Spleen (tissue), 11 donors: ENCODE measurements at regions not wholly inside any gene's neighbourhood (a gene's known extent, or its start where the extent isn't known, plus 50 kb on each side); places are given as distances from the start of the nearest gene placed in this dataset.

Source experiments
- DNase-seq: peaks from one replicate; pipeline ENCODE4 v3.0.0-alpha.2; 2020
- H3K27ac ChIP-seq, 8 donors: fragments of 200-600 bp; sonication (generic) in 7 of 8; 1 replicate in 4 of 8; 2 replicates in 4 of 8; pipeline versions ENCODE4 v1.5.0 to v1.8.0; 2016 to 2021; ENCODE audit warnings: inconsistent platforms in 4 of 8, mild to moderate bottlenecking in 4 of 8, moderate library complexity in 1 of 8
- H3K27me3 ChIP-seq, 7 donors: fragments of 200-600 bp; sonication (generic) in 6 of 7; replicated peaks in 1 of 7; 1 replicate in 4 of 7; 2 replicates in 3 of 7; pipeline versions ENCODE4 v1.5.0 to v1.8.0; 2016 to 2021; ENCODE audit warnings: inconsistent platforms in 3 of 7, mild to moderate bottlenecking in 1 of 7
- H3K36me3 ChIP-seq, 6 donors: fragments of 200-600 bp; sonication (generic) in 5 of 6; 1 replicate in 4 of 6; 2 replicates in 2 of 6; pipeline versions ENCODE4 v1.5.0 to v1.8.0; 2016 to 2021; ENCODE audit warnings: inconsistent platforms in 2 of 6
- H3K4me1 ChIP-seq, 6 donors: fragments of 200-600 bp; sonication (generic) in 5 of 6; 1 replicate in 3 of 6; 2 replicates in 3 of 6; pipeline versions ENCODE4 v1.5.0 to v1.8.0; 2016 to 2021; ENCODE audit warnings: inconsistent platforms in 3 of 6
- H3K4me3 ChIP-seq, 8 donors: fragments of 200-600 bp; sonication (generic) in 7 of 8; 1 replicate in 4 of 8; 2 replicates in 4 of 8; pipeline versions ENCODE4 v1.5.0 to v1.8.0; 2016 to 2021; ENCODE audit warnings: inconsistent platforms in 4 of 8, mild to moderate bottlenecking in 4 of 8, moderate library complexity in 2 of 8
- H3K9me3 ChIP-seq, 8 donors: fragments of 200-600 bp; sonication (generic) in 7 of 8; 1 replicate in 4 of 8; 2 replicates in 4 of 8; pipeline versions ENCODE4 v1.5.0 to v1.8.0; 2016 to 2021; ENCODE audit warnings: inconsistent platforms in 4 of 8
- POLR2A ChIP-seq, 3 donors: fragments of 450-650 bp; IDR thresholded peaks; one replicate each; pipeline ENCODE4 v1.5.1; 2017; ENCODE audit warnings: antibody characterized with exemption in 3 of 3, mild to moderate bottlenecking in 1 of 3
- POLR2AphosphoS5 ChIP-seq, 3 donors: sonication (generic); formaldehyde crosslinking; IDR thresholded peaks; one replicate each; pipeline ENCODE4 v1.5.1; 2017; ENCODE audit warnings: antibody characterized with exemption in 3 of 3
- WGBS, 5 donors: extraction: QIAGEN DNeasy Blood & Tissue Kit in 3 of 5; methylation state at CpG; one replicate each; pipeline versions ENCODE4 v1.1.5 to v1.1.7; 2013 to 2018; 5-methylcytosine and 5-hydroxymethylcytosine counted together
- intact Hi-C: fragments of 100-400 bp; cut with DNase I; formaldehyde crosslinking; loops from one replicate; pipeline ENCODE4 v1.15.0; 2023; ENCODE audit warnings: low total_unique reads
- TF ChIP-seq, protein P1 (sequence below), 11 experiments: fragments of 200-600 bp in 7 of 11; fragments of 450-650 bp in 4 of 11; sonication (generic) in 4 of 11; IDR thresholded peaks in 8 of 11; conservative IDR thresholded peaks in 3 of 11; 1 replicate in 7 of 11; 2 replicates in 4 of 11; pipeline versions ENCODE4 v1.4.0 to v1.8.0; 2016 to 2021; ENCODE audit warnings: antibody characterized with exemption in 11 of 11, inconsistent platforms in 4 of 11, mild to moderate bottlenecking in 1 of 11
- donor health status: healthy with polysubstance abuse.
- donor health status: DM: no; HTN: no; CAD: no; lungs with moderate emphysema.
- donor health status: DM: no; HTN: no; CAD: no.
- donor health status: Bipolar disorder and iron deficiency.
- donor health status: healthy.
- donor health status: DM: no; HTN: no; CAD: no.
- donor health status: DM: yes; HTN: yes; CAD: no.

DNA sequence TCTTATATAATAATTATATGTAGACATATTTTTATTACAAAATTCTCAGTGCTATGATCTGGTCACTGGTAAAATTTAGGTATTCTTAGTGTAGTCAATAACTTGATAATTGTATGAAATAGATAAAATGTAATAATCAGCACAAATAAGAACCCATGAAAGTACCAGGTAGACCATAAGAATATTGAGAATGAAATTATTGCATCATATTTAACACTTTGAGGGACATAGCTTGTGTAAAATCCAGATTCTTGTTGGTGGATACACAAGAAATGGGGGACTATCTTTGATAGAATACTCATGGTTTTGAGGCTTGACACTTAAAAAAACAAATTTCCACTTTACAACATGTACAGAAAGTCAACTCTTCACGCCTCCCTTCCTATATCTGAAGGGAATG is 898.8 kb upstream of the DDX18 start:
- no peak for DNase-seq
- H3K4me3 ChIP-seq: no peak overlapping the region
- no peaks in the 10 kb centered on the region for H3K36me3 ChIP-seq
- TF ChIP-seq, protein P1, sequence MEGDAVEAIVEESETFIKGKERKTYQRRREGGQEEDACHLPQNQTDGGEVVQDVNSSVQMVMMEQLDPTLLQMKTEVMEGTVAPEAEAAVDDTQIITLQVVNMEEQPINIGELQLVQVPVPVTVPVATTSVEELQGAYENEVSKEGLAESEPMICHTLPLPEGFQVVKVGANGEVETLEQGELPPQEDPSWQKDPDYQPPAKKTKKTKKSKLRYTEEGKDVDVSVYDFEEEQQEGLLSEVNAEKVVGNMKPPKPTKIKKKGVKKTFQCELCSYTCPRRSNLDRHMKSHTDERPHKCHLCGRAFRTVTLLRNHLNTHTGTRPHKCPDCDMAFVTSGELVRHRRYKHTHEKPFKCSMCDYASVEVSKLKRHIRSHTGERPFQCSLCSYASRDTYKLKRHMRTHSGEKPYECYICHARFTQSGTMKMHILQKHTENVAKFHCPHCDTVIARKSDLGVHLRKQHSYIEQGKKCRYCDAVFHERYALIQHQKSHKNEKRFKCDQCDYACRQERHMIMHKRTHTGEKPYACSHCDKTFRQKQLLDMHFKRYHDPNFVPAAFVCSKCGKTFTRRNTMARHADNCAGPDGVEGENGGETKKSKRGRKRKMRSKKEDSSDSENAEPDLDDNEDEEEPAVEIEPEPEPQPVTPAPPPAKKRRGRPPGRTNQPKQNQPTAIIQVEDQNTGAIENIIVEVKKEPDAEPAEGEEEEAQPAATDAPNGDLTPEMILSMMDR (IDR thresholded peaks at IDR 0.05 in 8 of 11, conservative IDR thresholded peaks at IDR 0.05 in 3 of 11): no peak
- TF ChIP-seq POLR2AphosphoS5 (IDR thresholded peaks at IDR 0.05) (no peak), POLR2A (IDR thresholded peaks at IDR 0.05) (no peak)
- 52 to 67% (median 61%) methylated on average over 1 of the region's 1 CpG for WGBS, 5 donors
- peaks cover 0 to 6% (median 0%) of the 10 kb centered on the region in 8 donors for H3K9me3 ChIP-seq
- H3K27ac ChIP-seq: no peak overlapping the region
- intact Hi-C loops: no loop called here
- no peaks in the 10 kb centered on the region for H3K27me3 ChIP-seq
- H3K4me1 ChIP-seq: no peaks in the 10 kb centered on the region

DNA sequence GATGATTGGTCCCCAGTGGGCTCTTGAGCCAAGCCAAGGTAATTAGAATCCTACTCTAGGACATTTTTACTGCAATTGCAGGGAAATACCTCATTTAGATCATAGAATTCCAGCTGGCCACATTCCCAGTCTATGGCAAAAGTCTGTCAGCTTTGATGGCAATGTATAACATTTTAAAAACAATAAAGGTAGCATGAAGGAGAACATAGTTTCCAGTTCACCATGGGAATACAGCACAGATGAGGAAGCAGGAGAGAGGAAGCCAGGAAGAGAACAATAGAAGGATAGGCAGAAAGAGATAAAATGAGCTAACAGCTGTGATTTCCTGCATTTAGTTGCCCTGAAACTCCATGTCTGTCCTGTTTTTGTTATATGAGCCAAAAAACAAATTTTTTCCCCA is 897.3 kb upstream of the DDX18 start:
- H3K4me1 ChIP-seq: no peaks in the 10 kb centered on the region
- intact Hi-C loops: no loop called here
- no peak overlapping the region for H3K27ac ChIP-seq
- H3K9me3 ChIP-seq: peaks cover 0 to 7% (median 1%) of the 10 kb centered on the region in 8 donors
- no peaks in the 10 kb centered on the region for H3K27me3 ChIP-seq
- no peak overlapping the region for H3K4me3 ChIP-seq
- DNase-seq: no peak
- TF ChIP-seq, protein P1 (IDR thresholded peaks at IDR 0.05 in 8 of 11, conservative IDR thresholded peaks at IDR 0.05 in 3 of 11): no peak
- TF ChIP-seq POLR2AphosphoS5 (IDR thresholded peaks at IDR 0.05) (no peak), POLR2A (IDR thresholded peaks at IDR 0.05) (no peak)
- H3K36me3 ChIP-seq: no peaks in the 10 kb centered on the region

DNA sequence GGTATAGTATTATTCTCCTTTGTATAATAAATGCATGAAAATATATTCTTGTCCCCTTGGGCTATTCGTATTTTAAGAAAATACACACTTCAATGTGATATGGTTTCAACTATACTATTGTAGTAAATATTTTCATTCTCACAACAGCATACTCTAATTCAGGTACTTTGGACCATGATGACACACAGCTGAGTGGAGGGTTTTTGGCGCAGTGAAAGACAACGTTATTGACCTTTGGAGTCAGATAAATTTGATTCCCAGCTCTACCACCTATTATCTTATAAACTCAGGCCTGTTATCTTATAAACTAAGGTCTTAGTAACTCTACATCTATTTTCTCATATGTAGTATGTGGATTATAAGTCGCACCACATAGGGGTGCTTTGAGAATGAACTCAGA is 895.9 kb upstream of the DDX18 start:
- H3K4me3 ChIP-seq: no peak overlapping the region
- no peaks in the 10 kb centered on the region for H3K27me3 ChIP-seq
- TF ChIP-seq POLR2AphosphoS5 (IDR thresholded peaks at IDR 0.05) (no peak), POLR2A (IDR thresholded peaks at IDR 0.05) (no peak)
- TF ChIP-seq, protein P1 (IDR thresholded peaks at IDR 0.05 in 8 of 11, conservative IDR thresholded peaks at IDR 0.05 in 3 of 11): no peak
- no peaks in the 10 kb centered on the region for H3K36me3 ChIP-seq
- intact Hi-C loops: no loop called here
- DNase-seq: no peak
- peaks cover 0 to 7% (median 1%) of the 10 kb centered on the region in 8 donors for H3K9me3 ChIP-seq
- H3K4me1 ChIP-seq: no peaks in the 10 kb centered on the region
- no peak overlapping the region for H3K27ac ChIP-seq
- 78 to 90% (median 83%) methylated on average over 4 of the region's 4 CpGs for WGBS, 5 donors

GRCh38 chr2:116922414-116922813 is 892.1 kb upstream of the DDX18 start:
- no peak overlapping the region for H3K4me3 ChIP-seq
- no peak overlapping the region for H3K27ac ChIP-seq
- H3K4me1 ChIP-seq: no peaks in the 10 kb centered on the region
- TF ChIP-seq, protein P1 (IDR thresholded peaks at IDR 0.05 in 8 of 11, conservative IDR thresholded peaks at IDR 0.05 in 3 of 11): no peak
- TF ChIP-seq POLR2A (IDR thresholded peaks at IDR 0.05): no peak
- no peak for TF ChIP-seq POLR2AphosphoS5 (IDR thresholded peaks at IDR 0.05)
- DNase-seq: no peak
- peaks cover 0 to 6% (median 0%) of the 10 kb centered on the region in 8 donors for H3K9me3 ChIP-seq
- 65 to 76% (median 73%) methylated on average over 2 of the region's 2 CpGs for WGBS, 5 donors
- intact Hi-C loops: no loop called here
- H3K36me3 ChIP-seq: no peaks in the 10 kb centered on the region
- H3K27me3 ChIP-seq: no peaks in the 10 kb centered on the region
